ENCODE measurements at regions not wholly inside any gene's neighbourhood (a gene's known extent, or its start where the extent isn't known, plus 50 kb on each side); places are given as distances from the start of the nearest gene placed in this dataset.

DNA sequence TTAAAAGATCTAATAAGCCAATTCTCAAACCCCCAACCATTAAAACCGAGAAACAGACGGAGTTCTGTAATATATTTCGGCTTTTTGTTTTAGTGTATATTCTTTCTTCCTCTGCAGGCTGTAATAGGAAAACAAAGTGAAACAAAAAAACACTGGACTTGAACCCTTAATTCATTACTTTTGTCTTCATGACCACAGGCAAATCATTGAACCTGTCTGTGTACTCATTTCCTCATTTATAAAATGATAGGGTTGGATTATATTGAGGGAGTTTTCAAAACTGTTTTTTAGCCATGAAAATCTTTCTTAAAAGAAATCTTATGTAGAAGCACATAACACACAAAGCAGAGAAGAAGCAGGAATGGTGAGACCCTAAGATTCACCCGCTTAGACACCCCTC is 278.8 kb downstream of the CD83 start:
- no peaks in the 10 kb centered on the region for H3K79me2 ChIP-seq (ENCODE audit: insufficient read depth)
- no peaks in the 10 kb centered on the region for H4K20me1 ChIP-seq (ENCODE audit: insufficient read depth)
- WGBS (ENCODE audit: low lambda C conversion rate): 61% methylated on average over 4 of the region's 4 CpGs
- ChIA-PET CTCF (no interaction called here), POLR2A (no interaction called here)
- no peaks in the 10 kb centered on the region for H3K4me1 ChIP-seq (ENCODE audit: control insufficient read depth in 1 of 2, insufficient read depth in 2 of 2, low read depth in 1 of 2, low read length in 1 of 2)
- no peak overlapping the region for H3K27ac ChIP-seq (ENCODE audit: low read depth in 2 of 2, low read length in 1 of 2)
- no peak overlapping the region for H3K4me2 ChIP-seq
- no peaks in the 10 kb centered on the region for H3K9me3 ChIP-seq
- TF ChIP-seq, protein P1, sequence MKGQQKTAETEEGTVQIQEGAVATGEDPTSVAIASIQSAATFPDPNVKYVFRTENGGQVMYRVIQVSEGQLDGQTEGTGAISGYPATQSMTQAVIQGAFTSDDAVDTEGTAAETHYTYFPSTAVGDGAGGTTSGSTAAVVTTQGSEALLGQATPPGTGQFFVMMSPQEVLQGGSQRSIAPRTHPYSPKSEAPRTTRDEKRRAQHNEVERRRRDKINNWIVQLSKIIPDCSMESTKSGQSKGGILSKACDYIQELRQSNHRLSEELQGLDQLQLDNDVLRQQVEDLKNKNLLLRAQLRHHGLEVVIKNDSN (IDR thresholded peaks at IDR 0.05; ENCODE audit: borderline replicate concordance, low read depth): no peak
- TF ChIP-seq FOXJ3 (CRISPR knock-in tag; IDR thresholded peaks at IDR 0.05): no peak
- TF ChIP-seq NFIC (IDR thresholded peaks at IDR 0.05; ENCODE audit: borderline replicate concordance): no peak
- no peak for TF ChIP-seq PBX3 (IDR thresholded peaks at IDR 0.05)
- no peak for TF ChIP-seq RXRA (IDR thresholded peaks at IDR 0.05; ENCODE audit: borderline replicate concordance, low read depth)
- TF ChIP-seq FOSL2 (IDR thresholded peaks at IDR 0.05; ENCODE audit: borderline replicate concordance, low read depth): no peak
- TF ChIP-seq, protein P2, sequence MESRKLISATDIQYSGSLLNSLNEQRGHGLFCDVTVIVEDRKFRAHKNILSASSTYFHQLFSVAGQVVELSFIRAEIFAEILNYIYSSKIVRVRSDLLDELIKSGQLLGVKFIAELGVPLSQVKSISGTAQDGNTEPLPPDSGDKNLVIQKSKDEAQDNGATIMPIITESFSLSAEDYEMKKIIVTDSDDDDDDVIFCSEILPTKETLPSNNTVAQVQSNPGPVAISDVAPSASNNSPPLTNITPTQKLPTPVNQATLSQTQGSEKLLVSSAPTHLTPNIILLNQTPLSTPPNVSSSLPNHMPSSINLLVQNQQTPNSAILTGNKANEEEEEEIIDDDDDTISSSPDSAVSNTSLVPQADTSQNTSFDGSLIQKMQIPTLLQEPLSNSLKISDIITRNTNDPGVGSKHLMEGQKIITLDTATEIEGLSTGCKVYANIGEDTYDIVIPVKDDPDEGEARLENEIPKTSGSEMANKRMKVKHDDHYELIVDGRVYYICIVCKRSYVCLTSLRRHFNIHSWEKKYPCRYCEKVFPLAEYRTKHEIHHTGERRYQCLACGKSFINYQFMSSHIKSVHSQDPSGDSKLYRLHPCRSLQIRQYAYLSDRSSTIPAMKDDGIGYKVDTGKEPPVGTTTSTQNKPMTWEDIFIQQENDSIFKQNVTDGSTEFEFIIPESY (IDR thresholded peaks at IDR 0.05; ENCODE audit: borderline replicate concordance, low read depth): no peak
- TF ChIP-seq SMC3 (IDR thresholded peaks at IDR 0.05; ENCODE audit: low read depth, low read length): no peak
- no peak for TF ChIP-seq USF2 (IDR thresholded peaks at IDR 0.05; ENCODE audit: borderline replicate concordance, low read depth, low read length)
- no peak overlapping the region for H3K4me3 ChIP-seq (ENCODE audit: low read depth in 2 of 2, low read length in 1 of 2)
- DNase-seq: no peak
- no peaks in the 10 kb centered on the region for H3K27me3 ChIP-seq (ENCODE audit: insufficient read depth)
- H2AFZ ChIP-seq (ENCODE audit: low read depth): no peak overlapping the region
- no peaks in the 10 kb centered on the region for H3K9me2 ChIP-seq
- H3F3A ChIP-seq (replicated peaks; ENCODE audit: insufficient read depth): no peaks in the 10 kb centered on the region
- H3K9ac ChIP-seq: no peak overlapping the region
- H3K36me3 ChIP-seq (replicated peaks in 1 of 2; ENCODE audit: control insufficient read depth in 1 of 2, insufficient read depth in 2 of 2, low read length in 1 of 2): no peaks in the 10 kb centered on the region

- Histone ChIP-seq H3F3A (replicated peaks; ENCODE audit: insufficient read depth) (no peaks in the 10 kb centered on the region), H3K36me3 (replicated peaks in 1 of 2; ENCODE audit: control insufficient read depth in 1 of 2, insufficient read depth in 2 of 2, low read length in 1 of 2) (no peaks in the 10 kb centered on the region), H3K4me2 (no peak overlapping the region), H3K79me2 (ENCODE audit: insufficient read depth) (no peaks in the 10 kb centered on the region), H3K9me3 (no peaks in the 10 kb centered on the region), H3K4me3 (ENCODE audit: low read depth in 2 of 2, low read length in 1 of 2) (no peak overlapping the region), H3K9me2 (no peaks in the 10 kb centered on the region), H3K9ac (no peak overlapping the region), H4K20me1 (ENCODE audit: insufficient read depth) (no peaks in the 10 kb centered on the region), H3K27me3 (ENCODE audit: insufficient read depth) (no peaks in the 10 kb centered on the region), H3K27ac (ENCODE audit: low read depth in 2 of 2, low read length in 1 of 2) (no peak overlapping the region), H2AFZ (ENCODE audit: low read depth) (no peak overlapping the region), H3K4me1 (ENCODE audit: control insufficient read depth in 1 of 2, insufficient read depth in 2 of 2, low read depth in 1 of 2, low read length in 1 of 2) (no peaks in the 10 kb centered on the region)
- WGBS (ENCODE audit: low lambda C conversion rate): 70% methylated on average over 7 of the region's 12 CpGs
- POLR2A ChIA-PET: no interaction called here
- CTCF ChIA-PET: interaction anchor here (1.4 kb wide), 1 partner anchor 13 kb away, joined by 3 read pairs; no protein-coding TSS in a partner anchor
- DNase-seq: no peak
- TF ChIP-seq ELF1 (IDR thresholded peaks at IDR 0.05): no peak
- TF ChIP-seq NRF1 (IDR thresholded peaks at IDR 0.05; ENCODE audit: low read depth, low read length): no peak
- TF ChIP-seq, protein P3, sequence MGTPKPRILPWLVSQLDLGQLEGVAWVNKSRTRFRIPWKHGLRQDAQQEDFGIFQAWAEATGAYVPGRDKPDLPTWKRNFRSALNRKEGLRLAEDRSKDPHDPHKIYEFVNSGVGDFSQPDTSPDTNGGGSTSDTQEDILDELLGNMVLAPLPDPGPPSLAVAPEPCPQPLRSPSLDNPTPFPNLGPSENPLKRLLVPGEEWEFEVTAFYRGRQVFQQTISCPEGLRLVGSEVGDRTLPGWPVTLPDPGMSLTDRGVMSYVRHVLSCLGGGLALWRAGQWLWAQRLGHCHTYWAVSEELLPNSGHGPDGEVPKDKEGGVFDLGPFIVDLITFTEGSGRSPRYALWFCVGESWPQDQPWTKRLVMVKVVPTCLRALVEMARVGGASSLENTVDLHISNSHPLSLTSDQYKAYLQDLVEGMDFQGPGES (IDR thresholded peaks at IDR 0.05; ENCODE audit: low read depth, low read length): no peak
- no peak for TF ChIP-seq SMC3 (IDR thresholded peaks at IDR 0.05; ENCODE audit: low read depth, low read length)
- TF ChIP-seq, protein P4, sequence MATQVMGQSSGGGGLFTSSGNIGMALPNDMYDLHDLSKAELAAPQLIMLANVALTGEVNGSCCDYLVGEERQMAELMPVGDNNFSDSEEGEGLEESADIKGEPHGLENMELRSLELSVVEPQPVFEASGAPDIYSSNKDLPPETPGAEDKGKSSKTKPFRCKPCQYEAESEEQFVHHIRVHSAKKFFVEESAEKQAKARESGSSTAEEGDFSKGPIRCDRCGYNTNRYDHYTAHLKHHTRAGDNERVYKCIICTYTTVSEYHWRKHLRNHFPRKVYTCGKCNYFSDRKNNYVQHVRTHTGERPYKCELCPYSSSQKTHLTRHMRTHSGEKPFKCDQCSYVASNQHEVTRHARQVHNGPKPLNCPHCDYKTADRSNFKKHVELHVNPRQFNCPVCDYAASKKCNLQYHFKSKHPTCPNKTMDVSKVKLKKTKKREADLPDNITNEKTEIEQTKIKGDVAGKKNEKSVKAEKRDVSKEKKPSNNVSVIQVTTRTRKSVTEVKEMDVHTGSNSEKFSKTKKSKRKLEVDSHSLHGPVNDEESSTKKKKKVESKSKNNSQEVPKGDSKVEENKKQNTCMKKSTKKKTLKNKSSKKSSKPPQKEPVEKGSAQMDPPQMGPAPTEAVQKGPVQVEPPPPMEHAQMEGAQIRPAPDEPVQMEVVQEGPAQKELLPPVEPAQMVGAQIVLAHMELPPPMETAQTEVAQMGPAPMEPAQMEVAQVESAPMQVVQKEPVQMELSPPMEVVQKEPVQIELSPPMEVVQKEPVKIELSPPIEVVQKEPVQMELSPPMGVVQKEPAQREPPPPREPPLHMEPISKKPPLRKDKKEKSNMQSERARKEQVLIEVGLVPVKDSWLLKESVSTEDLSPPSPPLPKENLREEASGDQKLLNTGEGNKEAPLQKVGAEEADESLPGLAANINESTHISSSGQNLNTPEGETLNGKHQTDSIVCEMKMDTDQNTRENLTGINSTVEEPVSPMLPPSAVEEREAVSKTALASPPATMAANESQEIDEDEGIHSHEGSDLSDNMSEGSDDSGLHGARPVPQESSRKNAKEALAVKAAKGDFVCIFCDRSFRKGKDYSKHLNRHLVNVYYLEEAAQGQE (IDR thresholded peaks at IDR 0.05; ENCODE audit: low read depth, low read length): no peak
- no peak for TF ChIP-seq RAD21 (IDR thresholded peaks at IDR 0.05; ENCODE audit: low read length)
- TF ChIP-seq POLR2AphosphoS5 (IDR thresholded peaks at IDR 0.05; ENCODE audit: low read depth, low read length): no peak
These were observed 279.4 kb downstream of the CD83 start for GRCh38 chr6:14396826-14397517.

Measured in SK-N-SH (cell line).